GM12878 (cell line): ENCODE measurements at regions not wholly inside any gene's neighbourhood (a gene's known extent, or its start where the extent isn't known, plus 50 kb on each side); places are given as distances from the start of the nearest gene placed in this dataset.

Experiments used
- ATAC-seq: fragments of 200-7000 bp; cut with Tn5 transposase; 3 replicates; pipeline ENCODE4 v1.9.1; 2020; ENCODE audit warnings: mild to moderate bottlenecking, moderate library complexity
- BruUV-seq: library from RNA; stranded (reverse); fragments of 400-500 nt; replicated peaks from 2 replicates; lab custom pipeline; 2021; lab: Mats Ljungman, UMichigan
- CTCF ChIA-PET: fragments of 300-600 bp; sonication (Branson Sonifier 250); formaldehyde crosslinking; extraction: SDS; loops from one replicate; lab custom pipeline; 2021; ENCODE audit warnings: inconsistent platforms; lab: Yijun Ruan, JAX
- POLR2A ChIA-PET: fragments of 350-600 bp; formaldehyde crosslinking; extraction: SDS; loops from one replicate; lab custom pipeline; 2021; ENCODE audit warnings: inconsistent platforms; lab: Charles Lee
- RAD21 ChIA-PET: fragments of 300-600 bp; sonication (Branson Sonifier 250); formaldehyde crosslinking; loops from one replicate; lab custom pipeline; 2023; ENCODE audit warnings: antibody characterized with exemption; ENCODE audit not compliant: unreplicated experiment; lab: Charles Lee
- SMC1A ChIA-PET: fragments of 300-600 bp; sonication (Branson Sonifier 250); formaldehyde crosslinking; loops from one replicate; lab custom pipeline; 2023; ENCODE audit not compliant: unreplicated experiment, uncharacterized antibody; lab: Charles Lee
- DNase-seq: peaks from one replicate; pipeline ENCODE4 v3.0.0-alpha.2; 2011; ENCODE audit warnings: low read depth, low spot score
- FAIRE-seq: peaks from 3 replicates; lab custom pipeline; 2011; peaks lifted over from hg19 to GRCh38; lab: Jason Lieb, UNC
- H2AFZ ChIP-seq: 2 replicates; pipeline ENCODE4 v1.6.0; 2011; ENCODE audit warnings: low read depth, low read length, control low read depth; ENCODE audit not compliant: control insufficient read depth
- H3K27ac ChIP-seq: 2 replicates; pipeline ENCODE4 v1.5.1; 2011; ENCODE audit warnings: control low read depth; ENCODE audit not compliant: control insufficient read depth, insufficient read depth
- H3K27me3 ChIP-seq, 2 experiments: replicated peaks in 1 of 2; 2 replicates each; pipeline versions ENCODE4 v1.6.0 to v1.6.1; 2011; ENCODE audit warnings: low read length in 1 of 2; ENCODE audit not compliant: control insufficient read depth in 2 of 2, insufficient read depth in 2 of 2
- H3K36me3 ChIP-seq, 2 experiments: 2 replicates each; pipeline ENCODE4 v1.5.1; 2011; ENCODE audit warnings: low read length in 1 of 2; ENCODE audit not compliant: control insufficient read depth in 2 of 2, insufficient read depth in 2 of 2
- H3K4me1 ChIP-seq: 2 replicates; pipeline ENCODE4 v1.6.1; 2011; ENCODE audit warnings: mild to moderate bottlenecking, low read length, moderate library complexity, mixed read lengths; ENCODE audit not compliant: control insufficient read depth, insufficient read depth
- H3K4me2 ChIP-seq: 2 replicates; pipeline ENCODE4 v1.6.0; 2011; ENCODE audit warnings: control low read depth; ENCODE audit not compliant: control insufficient read depth, insufficient read depth
- H3K4me3 ChIP-seq: fragments of 200-600 bp; sonication (generic); 2 replicates; pipeline ENCODE4 v1.5.1; 2016
- H3K79me2 ChIP-seq: 2 replicates; pipeline ENCODE4 v1.6.0; 2011; ENCODE audit warnings: low read length; ENCODE audit not compliant: control insufficient read depth, insufficient read depth
- H3K9ac ChIP-seq: 2 replicates; pipeline ENCODE4 v1.8.0; 2011; ENCODE audit warnings: low read length, control low read depth, mixed read lengths; ENCODE audit not compliant: control insufficient read depth, insufficient read depth
- H3K9me3 ChIP-seq: replicated peaks from 3 replicates; pipeline ENCODE4 v1.5.1; 2011; ENCODE audit warnings: mild to moderate bottlenecking, low read length; ENCODE audit not compliant: control insufficient read depth, insufficient read depth
- H4K20me1 ChIP-seq: 2 replicates; pipeline ENCODE4 v1.6.0; 2011; ENCODE audit not compliant: control insufficient read depth, insufficient read depth
- CHD1 ChIP-seq: IDR thresholded peaks from 2 replicates; pipeline ENCODE4 v1.6.1; 2012; ENCODE audit warnings: low read depth, low read length, improper control_type of control experiment
- CHD2 ChIP-seq: IDR thresholded peaks from 2 replicates; pipeline ENCODE4 v1.6.1; 2011; ENCODE audit warnings: low read depth, low read length, improper control_type of control experiment, borderline replicate concordance
- IKZF1 ChIP-seq: fragments of 450-650 bp; conservative IDR thresholded peaks from 2 replicates; pipeline ENCODE4 v1.6.1; 2017; ENCODE audit warnings: antibody characterized with exemption, mild to moderate bottlenecking
- RELA ChIP-seq: fragments of 450-650 bp; IDR thresholded peaks from 2 replicates; pipeline ENCODE4 v1.8.0; 2014; ENCODE audit warnings: borderline replicate concordance; ENCODE audit not compliant: partially characterized antibody
- ZNF622 ChIP-seq: fragments of 450-650 bp; IDR thresholded peaks from 2 replicates; pipeline ENCODE4 v1.6.1; 2017; ENCODE audit warnings: mild to moderate bottlenecking, inconsistent platforms
- WGBS: methylation state at CpG from one replicate; pipeline ENCODE4 v1.1.6; 2016; ENCODE audit warnings: low lambda C conversion rate; ENCODE audit not compliant: insufficient replicate concordance, insufficient coverage; ENCODE audit errors: missing lambda C conversion rate; 5-methylcytosine and 5-hydroxymethylcytosine counted together
- in situ Hi-C: fragments of 300-500 bp; cut with MboI; formaldehyde crosslinking; loops from 9 replicates; pipeline ENCODE4 v1.14.3; 2018; ENCODE audit warnings: mixed read lengths
- intact Hi-C: fragments of 100-400 bp; cut with micrococcal nuclease; formaldehyde crosslinking; loops from one replicate; pipeline ENCODE4 v1.14.2; 2022; ENCODE audit not compliant: unreplicated experiment

GRCh38 chr11:91802475-91802874 lies 422.1 kb upstream of the FAT3 start:
- H3K4me1 ChIP-seq, result no peaks in the 10 kb centered on the region
- H3K9ac ChIP-seq, result no peak overlapping the region
- no peak overlapping the region for H3K27ac ChIP-seq
- WGBS, result 7% methylated on average over 6 of the region's 6 CpGs
- intact Hi-C loops (no loop called here), in situ Hi-C loops (no loop called here)
- no peaks in the 10 kb centered on the region for H3K9me3 ChIP-seq
- TF ChIP-seq RELA, result no peak
- no peak for TF ChIP-seq CHD2
- TF ChIP-seq CHD1, result no peak
- no TSS peak for BruUV-seq
- SMC1A ChIA-PET, result no interaction called here
- ATAC-seq, result no peak
- no peak overlapping the region for H3K4me2 ChIP-seq
- POLR2A ChIA-PET, result no interaction called here
- CTCF ChIA-PET, result no interaction called here
- no peak for FAIRE-seq
- H3K4me3 ChIP-seq, result no peak overlapping the region
- no peaks in the 10 kb centered on the region for H3K79me2 ChIP-seq
- no peaks in the 10 kb centered on the region for H3K27me3 ChIP-seq
- no peak overlapping the region for H2AFZ ChIP-seq
- RAD21 ChIA-PET, result no interaction called here
- no peaks in the 10 kb centered on the region for H3K36me3 ChIP-seq
- no peaks in the 10 kb centered on the region for H4K20me1 ChIP-seq
- DNase-seq, result no peak

GRCh38 chr11:91800208-91800914 lies 424.3 kb upstream of the FAT3 start:
- no peak for DNase-seq
- ChIA-PET CTCF (no interaction called here), RAD21 (no interaction called here), SMC1A (no interaction called here), POLR2A (no interaction called here)
- Histone ChIP-seq H3K79me2 (no peaks in the 10 kb centered on the region), H3K9me3 (no peaks in the 10 kb centered on the region), H3K36me3 (no peaks in the 10 kb centered on the region), H3K9ac (no peak overlapping the region), H3K4me3 (no peak overlapping the region), H3K4me1 (no peaks in the 10 kb centered on the region), H3K27me3 (no peaks in the 10 kb centered on the region), H3K27ac (no peak overlapping the region), H4K20me1 (no peaks in the 10 kb centered on the region), H3K4me2 (no peak overlapping the region), H2AFZ (no peak overlapping the region)
- no peak for TF ChIP-seq CHD2
- TF ChIP-seq IKZF1, result no peak
- TF ChIP-seq ZNF622, result no peak
- 26% methylated on average over 9 of the region's 9 CpGs for WGBS
- no TSS peak for BruUV-seq
- FAIRE-seq, result no peak
- ATAC-seq, result no peak
- in situ Hi-C loops, result no loop called here
- intact Hi-C loops, result no loop called here
